ENCODE measurements at regions not wholly inside any gene's neighbourhood (a gene's known extent, or its start where the extent isn't known, plus 50 kb on each side); places are given as distances from the start of the nearest gene placed in this dataset.

DNA sequence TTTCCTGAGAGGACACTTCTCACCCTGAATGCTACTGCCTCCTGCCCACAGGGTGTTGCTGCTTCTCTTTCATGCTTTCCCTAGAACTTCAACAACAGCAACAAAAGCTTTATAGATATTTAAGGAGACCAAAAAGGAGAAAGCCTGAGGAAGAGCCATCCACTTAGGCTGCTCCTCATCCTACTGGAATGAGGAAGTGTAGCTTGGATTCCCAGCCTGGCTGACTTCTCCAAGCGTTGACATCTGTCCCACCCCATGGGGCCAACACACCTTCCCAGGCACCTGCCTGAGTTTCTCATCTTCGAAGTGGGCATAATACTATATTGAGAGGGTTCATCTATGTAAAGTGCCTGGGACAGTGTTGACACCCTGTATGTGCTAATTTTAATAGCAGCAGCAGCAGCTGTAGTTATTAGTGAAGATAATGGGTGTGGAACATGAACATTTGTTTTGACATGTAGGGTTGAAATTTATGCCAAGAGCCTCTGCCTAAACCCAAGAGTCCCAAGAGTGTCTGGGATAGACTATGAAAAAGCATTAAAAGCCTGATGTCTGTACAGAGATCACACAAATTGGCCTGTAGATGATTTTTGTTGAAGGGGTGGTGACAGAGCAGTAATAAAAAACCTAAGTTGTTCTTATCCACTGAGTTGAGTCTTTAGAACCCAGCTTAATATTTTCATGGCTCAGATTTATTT, 96.5 kb upstream of the PIAS1 start:
- TF ChIP-seq POLR2A (IDR thresholded peaks at IDR 0.05): no peak
- TF ChIP-seq, protein P1, sequence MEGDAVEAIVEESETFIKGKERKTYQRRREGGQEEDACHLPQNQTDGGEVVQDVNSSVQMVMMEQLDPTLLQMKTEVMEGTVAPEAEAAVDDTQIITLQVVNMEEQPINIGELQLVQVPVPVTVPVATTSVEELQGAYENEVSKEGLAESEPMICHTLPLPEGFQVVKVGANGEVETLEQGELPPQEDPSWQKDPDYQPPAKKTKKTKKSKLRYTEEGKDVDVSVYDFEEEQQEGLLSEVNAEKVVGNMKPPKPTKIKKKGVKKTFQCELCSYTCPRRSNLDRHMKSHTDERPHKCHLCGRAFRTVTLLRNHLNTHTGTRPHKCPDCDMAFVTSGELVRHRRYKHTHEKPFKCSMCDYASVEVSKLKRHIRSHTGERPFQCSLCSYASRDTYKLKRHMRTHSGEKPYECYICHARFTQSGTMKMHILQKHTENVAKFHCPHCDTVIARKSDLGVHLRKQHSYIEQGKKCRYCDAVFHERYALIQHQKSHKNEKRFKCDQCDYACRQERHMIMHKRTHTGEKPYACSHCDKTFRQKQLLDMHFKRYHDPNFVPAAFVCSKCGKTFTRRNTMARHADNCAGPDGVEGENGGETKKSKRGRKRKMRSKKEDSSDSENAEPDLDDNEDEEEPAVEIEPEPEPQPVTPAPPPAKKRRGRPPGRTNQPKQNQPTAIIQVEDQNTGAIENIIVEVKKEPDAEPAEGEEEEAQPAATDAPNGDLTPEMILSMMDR (IDR thresholded peaks at IDR 0.05): no peak
- TF ChIP-seq POLR2AphosphoS5 (IDR thresholded peaks at IDR 0.05): no peak
